ENCODE measurements at regions not wholly inside any gene's neighbourhood (a gene's known extent, or its start where the extent isn't known, plus 50 kb on each side); places are given as distances from the start of the nearest gene placed in this dataset.

GRCh38 chr15:98330692-98331435 is 317.5 kb upstream of the IGF1R start:
- TF ChIP-seq CTCF (IDR thresholded peaks at IDR 0.05) (no peak), JUN (IDR thresholded peaks at IDR 0.05) (no peak)

Data from A549 (cell line).